Endothelial cell of umbilical vein (primary cell): ENCODE measurements at regions not wholly inside any gene's neighbourhood (a gene's known extent, or its start where the extent isn't known, plus 50 kb on each side); places are given as distances from the start of the nearest gene placed in this dataset.

Source experiments
- BruUV-seq: library from RNA; stranded (reverse); fragments of 400-500 nt; replicated peaks from 2 replicates; lab custom pipeline; 2021; lab: Mats Ljungman, UMichigan
- CTCF ChIA-PET: fragments of 300-600, 350-600 bp; sonication (Branson Sonifier 250); formaldehyde crosslinking; loops from one replicate; lab custom pipeline; 2021; ENCODE audit warnings: antibody characterized with exemption, inconsistent platforms; lab: Charles Lee
- POLR2A ChIA-PET: fragments of 300-600, 350-600 bp; sonication (Branson Sonifier 250); formaldehyde crosslinking; loops from one replicate; lab custom pipeline; 2021; ENCODE audit warnings: antibody characterized with exemption, inconsistent platforms; lab: Charles Lee
- DNase-seq: peaks from one replicate; pipeline ENCODE4 v3.0.0-alpha.2; 2011; ENCODE audit warnings: low read depth, low spot score
- FAIRE-seq: peaks from 2 replicates; lab custom pipeline; 2011; peaks lifted over from hg19 to GRCh38; lab: Jason Lieb, UNC
- H2AFZ ChIP-seq: 2 replicates; pipeline ENCODE4 v1.6.0; 2012; ENCODE audit warnings: low read depth, low read length, control low read depth, inconsistent platforms
- H3K27ac ChIP-seq: 2 replicates; pipeline ENCODE4 v1.5.1; 2011; ENCODE audit warnings: low read depth, mild to moderate bottlenecking, control low read depth, low read length, moderate library complexity; ENCODE audit not compliant: insufficient read depth
- H3K27me3 ChIP-seq, 2 experiments: 2 replicates each; pipeline versions ENCODE4 v1.6.0 to v1.6.1; 2011; ENCODE audit warnings: low read length in 2 of 2, mixed read lengths in 1 of 2; ENCODE audit not compliant: control insufficient read depth in 2 of 2, insufficient read depth in 2 of 2
- H3K36me3 ChIP-seq, 2 experiments: 2 replicates in 1 of 2; 3 replicates in 1 of 2; pipeline ENCODE4 v1.5.1; 2011; ENCODE audit warnings: low read length in 2 of 2, mild to moderate bottlenecking in 1 of 2, moderate library complexity in 1 of 2; ENCODE audit not compliant: control insufficient read depth in 2 of 2, insufficient read depth in 2 of 2; ENCODE audit errors: extremely low read depth in 1 of 2
- H3K4me1 ChIP-seq: 3 replicates; pipeline ENCODE4 v1.5.1; 2011; ENCODE audit warnings: mild to moderate bottlenecking, low read length; ENCODE audit not compliant: control insufficient read depth, insufficient read depth; ENCODE audit errors: extremely low read depth
- H3K4me2 ChIP-seq: 2 replicates; pipeline ENCODE4 v1.6.1; 2011; ENCODE audit warnings: low read length, control low read depth, mixed read lengths; ENCODE audit not compliant: insufficient read depth
- H3K4me3 ChIP-seq, 3 experiments: fragments of 200-600 bp in 1 of 3; sonication (generic), shearing (Covaris generic) in 1 of 3; replicated peaks in 1 of 3; 2 replicates each; pipeline ENCODE4 v1.5.1; 2011 to 2016; ENCODE audit warnings: control low read depth in 3 of 3, low read length in 3 of 3, mild to moderate bottlenecking in 2 of 3, inconsistent platforms in 1 of 3, low read depth in 1 of 3, moderate library complexity in 1 of 3; ENCODE audit not compliant: insufficient read depth in 1 of 3
- H3K79me2 ChIP-seq: 2 replicates; pipeline ENCODE4 v1.6.0; 2012; ENCODE audit warnings: low read length, inconsistent platforms; ENCODE audit not compliant: control insufficient read depth, insufficient read depth
- H3K9ac ChIP-seq: replicated peaks from 2 replicates; pipeline ENCODE3; 2011; ENCODE audit warnings: low read length, control low read depth; ENCODE audit not compliant: insufficient read depth; ENCODE audit errors: extremely low read depth
- H3K9me1 ChIP-seq: replicated peaks from 3 replicates; pipeline ENCODE4 v1.6.0; 2011; ENCODE audit warnings: mild to moderate bottlenecking, low read length; ENCODE audit not compliant: control insufficient read depth, insufficient read depth; ENCODE audit errors: extremely low read depth
- H3K9me3 ChIP-seq: replicated peaks from 2 replicates; pipeline ENCODE4 v1.5.1; 2012; ENCODE audit warnings: low read length, inconsistent platforms; ENCODE audit not compliant: control insufficient read depth, insufficient read depth
- H4K20me1 ChIP-seq: replicated peaks from 2 replicates; pipeline ENCODE3; 2011; ENCODE audit warnings: mild to moderate bottlenecking, low read length; ENCODE audit not compliant: control insufficient read depth, insufficient read depth; ENCODE audit errors: extremely low read depth
- EZH2 ChIP-seq: IDR thresholded peaks from 2 replicates; pipeline ENCODE4 v1.6.1; 2012; ENCODE audit warnings: borderline replicate concordance, low read depth, mild to moderate bottlenecking, moderate library complexity, low read length, inconsistent platforms; ENCODE audit not compliant: severe bottlenecking
- FOS ChIP-seq: IDR thresholded peaks from 2 replicates; pipeline ENCODE4 v1.6.1; 2011; ENCODE audit warnings: mild to moderate bottlenecking, low read length, moderate library complexity, borderline replicate concordance; ENCODE audit not compliant: insufficient read depth
- GATA2 ChIP-seq: IDR thresholded peaks from 2 replicates; pipeline ENCODE4 v1.7.0; 2011; ENCODE audit warnings: low read depth, mild to moderate bottlenecking, moderate library complexity, mixed read lengths, low read length; ENCODE audit not compliant: insufficient read length, insufficient read depth
- JUN ChIP-seq: IDR thresholded peaks from 2 replicates; pipeline ENCODE4 v1.6.1; 2011; ENCODE audit warnings: borderline replicate concordance, low read depth; ENCODE audit not compliant: insufficient read length, insufficient read depth
- MAX ChIP-seq: IDR thresholded peaks from 2 replicates; pipeline ENCODE4 v1.6.1; 2011; ENCODE audit not compliant: insufficient read depth, insufficient read length
- MYC ChIP-seq: IDR thresholded peaks from one replicate; pipeline ENCODE4 v1.6.1; 2011; ENCODE audit warnings: mild to moderate bottlenecking, low read depth, low read length
- POLR2A ChIP-seq: IDR thresholded peaks from 2 replicates; pipeline ENCODE4 v1.6.1; 2012; ENCODE audit warnings: low read depth, mild to moderate bottlenecking, control low read depth, low read length
- POLR2AphosphoS5 ChIP-seq: IDR thresholded peaks from 2 replicates; pipeline ENCODE4 v1.6.1; 2012; ENCODE audit warnings: low read depth, mild to moderate bottlenecking, control low read depth, low read length, moderate library complexity; ENCODE audit not compliant: insufficient read depth
- dilution Hi-C: fragments of 300-500 bp; cut with MboI; formaldehyde crosslinking; loops from one replicate; pipeline ENCODE4 v1.15.0; 2019; ENCODE audit warnings: low sequenced_read_pairs; ENCODE audit not compliant: extremely low pct_ligation_motif_present
- intact Hi-C: fragments of 100-400 bp; cut with micrococcal nuclease; formaldehyde crosslinking; loops from one replicate; pipeline ENCODE4 v1.10.0; 2022
- TF ChIP-seq, protein P1 (sequence below), 2 donors: IDR thresholded peaks; 1 replicate in 1 of 2; 2 replicates in 1 of 2; pipeline ENCODE4 v1.5.1; 2011; ENCODE audit warnings: low read length in 2 of 2, mild to moderate bottlenecking in 2 of 2, moderate library complexity in 2 of 2, control low read depth in 1 of 2, inconsistent platforms in 1 of 2, low read depth in 1 of 2; ENCODE audit not compliant: insufficient read depth in 1 of 2; ENCODE audit errors: extremely low read depth in 1 of 2

DNA sequence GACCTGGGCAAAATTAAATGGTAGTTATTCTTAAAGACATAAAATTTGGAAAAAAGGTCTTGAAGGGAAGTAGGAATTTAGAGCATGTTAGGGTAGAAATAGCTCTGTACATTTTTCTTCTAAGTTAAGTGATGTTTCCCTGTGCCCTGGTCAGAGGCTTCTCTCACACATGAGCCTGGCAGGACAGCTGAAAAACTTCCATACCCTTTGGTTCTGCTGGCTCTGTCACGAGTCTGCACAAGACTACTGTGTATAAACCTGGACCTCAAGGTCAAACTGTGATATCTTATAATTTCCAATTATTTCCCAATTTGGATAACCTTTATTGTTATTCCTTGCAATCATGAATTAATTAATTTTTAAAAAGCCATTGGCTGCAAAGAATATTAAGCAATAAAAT, 664.7 kb downstream of the BCL11A start:
- H3K4me1 ChIP-seq: no peaks in the 10 kb centered on the region
- H3K27me3 ChIP-seq: no peaks in the 10 kb centered on the region
- no peaks in the 10 kb centered on the region for H3K36me3 ChIP-seq
- ChIA-PET CTCF (no interaction called here), POLR2A (no interaction called here)
- BruUV-seq: no TSS peak
- no peak overlapping the region for H3K27ac ChIP-seq
- H3K9me3 ChIP-seq: no peaks in the 10 kb centered on the region
- intact Hi-C loops: no loop called here
- H3K79me2 ChIP-seq: no peaks in the 10 kb centered on the region
- H3K4me3 ChIP-seq: no peak overlapping the region
- DNase-seq (no peak), FAIRE-seq (no peak)
- no peak for TF ChIP-seq MAX
- no peak for TF ChIP-seq EZH2
- TF ChIP-seq, protein P1, sequence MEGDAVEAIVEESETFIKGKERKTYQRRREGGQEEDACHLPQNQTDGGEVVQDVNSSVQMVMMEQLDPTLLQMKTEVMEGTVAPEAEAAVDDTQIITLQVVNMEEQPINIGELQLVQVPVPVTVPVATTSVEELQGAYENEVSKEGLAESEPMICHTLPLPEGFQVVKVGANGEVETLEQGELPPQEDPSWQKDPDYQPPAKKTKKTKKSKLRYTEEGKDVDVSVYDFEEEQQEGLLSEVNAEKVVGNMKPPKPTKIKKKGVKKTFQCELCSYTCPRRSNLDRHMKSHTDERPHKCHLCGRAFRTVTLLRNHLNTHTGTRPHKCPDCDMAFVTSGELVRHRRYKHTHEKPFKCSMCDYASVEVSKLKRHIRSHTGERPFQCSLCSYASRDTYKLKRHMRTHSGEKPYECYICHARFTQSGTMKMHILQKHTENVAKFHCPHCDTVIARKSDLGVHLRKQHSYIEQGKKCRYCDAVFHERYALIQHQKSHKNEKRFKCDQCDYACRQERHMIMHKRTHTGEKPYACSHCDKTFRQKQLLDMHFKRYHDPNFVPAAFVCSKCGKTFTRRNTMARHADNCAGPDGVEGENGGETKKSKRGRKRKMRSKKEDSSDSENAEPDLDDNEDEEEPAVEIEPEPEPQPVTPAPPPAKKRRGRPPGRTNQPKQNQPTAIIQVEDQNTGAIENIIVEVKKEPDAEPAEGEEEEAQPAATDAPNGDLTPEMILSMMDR (IDR thresholded peaks at IDR 0.05; ENCODE audit: extremely low read depth in 1 of 2, insufficient read depth in 1 of 2, low read depth in 1 of 2, low read length in 2 of 2): no peak
- TF ChIP-seq GATA2: no peak
- no peak for TF ChIP-seq FOS
- TF ChIP-seq MYC: no peak
- TF ChIP-seq JUN: no peak
- TF ChIP-seq POLR2AphosphoS5: no peak
- TF ChIP-seq POLR2A: no peak
- no peak overlapping the region for H2AFZ ChIP-seq
- no peaks in the 10 kb centered on the region for H4K20me1 ChIP-seq
- H3K9ac ChIP-seq: no peak overlapping the region
- no peak overlapping the region for H3K4me2 ChIP-seq
- dilution Hi-C loops: no loop called here
- no peaks in the 10 kb centered on the region for H3K9me1 ChIP-seq
